ENCODE measurements at regions not wholly inside any gene's neighbourhood (a gene's known extent, or its start where the extent isn't known, plus 50 kb on each side); places are given as distances from the start of the nearest gene placed in this dataset.

- no peaks in the 10 kb centered on the region for H3K9me3 ChIP-seq (ENCODE audit: severe bottlenecking)
- no peaks in the 10 kb centered on the region for H3K36me3 ChIP-seq
- no peaks in the 10 kb centered on the region for H3K27me3 ChIP-seq (ENCODE audit: insufficient read depth, low read depth, severe bottlenecking)
- no peak for TF ChIP-seq CTCF (IDR thresholded peaks at IDR 0.05; ENCODE audit: low read depth, low read length)
- H3K4me3 ChIP-seq (ENCODE audit: low read depth, low read length) = no peak overlapping the region
- no peak for DNase-seq
- H3K27ac ChIP-seq = no peak overlapping the region
Observed at GRCh38 chr5:125597338-125597737, 825.9 kb upstream of the GRAMD2B start.

- no peak for TF ChIP-seq CTCF (IDR thresholded peaks at IDR 0.05; ENCODE audit: low read depth, low read length)
- Histone ChIP-seq H3K27me3 (ENCODE audit: insufficient read depth, low read depth, severe bottlenecking) (no peaks in the 10 kb centered on the region), H3K27ac (no peak overlapping the region), H3K36me3 (no peaks in the 10 kb centered on the region), H3K9me3 (ENCODE audit: severe bottlenecking) (no peaks in the 10 kb centered on the region), H3K4me3 (ENCODE audit: low read depth, low read length) (no peak overlapping the region)
- DNase-seq = no peak
Observed at GRCh38 chr5:125600559-125600958, 822.6 kb upstream of the GRAMD2B start.

- no peaks in the 10 kb centered on the region for H3K9me3 ChIP-seq (ENCODE audit: severe bottlenecking)
- H3K36me3 ChIP-seq = no peaks in the 10 kb centered on the region
- no peak for TF ChIP-seq CTCF (IDR thresholded peaks at IDR 0.05; ENCODE audit: low read depth, low read length)
- no peak for DNase-seq
- no peaks in the 10 kb centered on the region for H3K27me3 ChIP-seq (ENCODE audit: insufficient read depth, low read depth, severe bottlenecking)
- no peak overlapping the region for H3K27ac ChIP-seq
- H3K4me3 ChIP-seq (ENCODE audit: low read depth, low read length) = no peak overlapping the region
Observed at GRCh38 chr5:125602184-125602583, 821.0 kb upstream of the GRAMD2B start.

GRCh38 chr5:125603321-125603720, 819.9 kb upstream of the GRAMD2B start:
- Histone ChIP-seq H3K9me3 (ENCODE audit: severe bottlenecking) (no peaks in the 10 kb centered on the region), H3K4me3 (ENCODE audit: low read depth, low read length) (no peak overlapping the region), H3K36me3 (no peaks in the 10 kb centered on the region), H3K27me3 (ENCODE audit: insufficient read depth, low read depth, severe bottlenecking) (no peaks in the 10 kb centered on the region), H3K27ac (no peak overlapping the region)
- no peak for TF ChIP-seq CTCF (IDR thresholded peaks at IDR 0.05; ENCODE audit: low read depth, low read length)
- DNase-seq = no peak

- H3K36me3 ChIP-seq = no peaks in the 10 kb centered on the region
- no peak overlapping the region for H3K4me3 ChIP-seq (ENCODE audit: low read depth, low read length)
- DNase-seq = no peak
- H3K27me3 ChIP-seq (ENCODE audit: insufficient read depth, low read depth, severe bottlenecking) = no peaks in the 10 kb centered on the region
- no peak for TF ChIP-seq CTCF (IDR thresholded peaks at IDR 0.05; ENCODE audit: low read depth, low read length)
- H3K9me3 ChIP-seq (ENCODE audit: severe bottlenecking) = no peaks in the 10 kb centered on the region
- H3K27ac ChIP-seq = no peak overlapping the region
Observed at GRCh38 chr5:125604104-125604503, 819.1 kb upstream of the GRAMD2B start.

GRCh38 chr5:125607018-125607417, 816.2 kb upstream of the GRAMD2B start:
- Histone ChIP-seq H3K36me3 (no peaks in the 10 kb centered on the region), H3K27ac (no peak overlapping the region), H3K4me3 (ENCODE audit: low read depth, low read length) (no peak overlapping the region), H3K9me3 (ENCODE audit: severe bottlenecking) (no peaks in the 10 kb centered on the region), H3K27me3 (ENCODE audit: insufficient read depth, low read depth, severe bottlenecking) (no peaks in the 10 kb centered on the region)
- no peak for DNase-seq
- TF ChIP-seq CTCF (IDR thresholded peaks at IDR 0.05; ENCODE audit: low read depth, low read length) = no peak

Measured in WERI-Rb-1 (cell line).